ENCODE measurements at regions not wholly inside any gene's neighbourhood (a gene's known extent, or its start where the extent isn't known, plus 50 kb on each side); places are given as distances from the start of the nearest gene placed in this dataset.

- no peaks in the 10 kb centered on the region for H3K9me3 ChIP-seq
- no peaks in the 10 kb centered on the region for H3K4me1 ChIP-seq (ENCODE audit: control insufficient read depth in 1 of 2, low read depth in 2 of 2)
- H3K4me3 ChIP-seq: no peak overlapping the region
- DNase-seq (ENCODE audit: low spot score) (no peak), ATAC-seq (ENCODE audit: insufficient number of reproducible peaks, low FRiP score, low read depth) (no peak)
- H3K27ac ChIP-seq: no peak overlapping the region
- TF ChIP-seq CTCF (IDR thresholded peaks at IDR 0.05): no peak
- no peaks in the 10 kb centered on the region for H3K27me3 ChIP-seq (replicated peaks; ENCODE audit: insufficient read depth)
- no peaks in the 10 kb centered on the region for H3K36me3 ChIP-seq
These were observed 1314.3 kb upstream of the CELF4 start for GRCh38 chr18:38879871-38880270.

- Histone ChIP-seq H3K36me3 (no peaks in the 10 kb centered on the region), H3K4me1 (ENCODE audit: control insufficient read depth in 1 of 2, low read depth in 2 of 2) (no peaks in the 10 kb centered on the region), H3K27ac (no peak overlapping the region), H3K9me3 (no peaks in the 10 kb centered on the region), H3K27me3 (replicated peaks; ENCODE audit: insufficient read depth) (no peaks in the 10 kb centered on the region), H3K4me3 (no peak overlapping the region)
- ATAC-seq (ENCODE audit: insufficient number of reproducible peaks, low FRiP score, low read depth): no peak
- TF ChIP-seq CTCF (IDR thresholded peaks at IDR 0.05): no peak
- no peak for DNase-seq (ENCODE audit: low spot score)
These were observed 1306.7 kb upstream of the CELF4 start for GRCh38 chr18:38872342-38872741.

GRCh38 chr18:38868757-38869156 lies 1303.2 kb upstream of the CELF4 start:
- no peaks in the 10 kb centered on the region for H3K36me3 ChIP-seq
- ATAC-seq (ENCODE audit: insufficient number of reproducible peaks, low FRiP score, low read depth) (no peak), DNase-seq (ENCODE audit: low spot score) (no peak)
- H3K27ac ChIP-seq: no peak overlapping the region
- H3K9me3 ChIP-seq: no peaks in the 10 kb centered on the region
- no peak overlapping the region for H3K4me3 ChIP-seq
- no peaks in the 10 kb centered on the region for H3K27me3 ChIP-seq (replicated peaks; ENCODE audit: insufficient read depth)
- H3K4me1 ChIP-seq (ENCODE audit: control insufficient read depth in 1 of 2, low read depth in 2 of 2): no peaks in the 10 kb centered on the region
- TF ChIP-seq CTCF (IDR thresholded peaks at IDR 0.05): no peak

- Histone ChIP-seq H3K27ac (no peak overlapping the region), H3K9me3 (no peaks in the 10 kb centered on the region), H3K27me3 (replicated peaks; ENCODE audit: insufficient read depth) (no peaks in the 10 kb centered on the region), H3K4me1 (ENCODE audit: control insufficient read depth in 1 of 2, low read depth in 2 of 2) (no peaks in the 10 kb centered on the region), H3K36me3 (no peaks in the 10 kb centered on the region), H3K4me3 (no peak overlapping the region)
- no peak for DNase-seq (ENCODE audit: low spot score)
- TF ChIP-seq CTCF (IDR thresholded peaks at IDR 0.05): no peak
- ATAC-seq (ENCODE audit: insufficient number of reproducible peaks, low FRiP score, low read depth): no peak
These were observed 1302.1 kb upstream of the CELF4 start for GRCh38 chr18:38867680-38868079.

GRCh38 chr18:38851526-38851925 lies 1285.9 kb upstream of the CELF4 start:
- H3K4me3 ChIP-seq: no peak overlapping the region
- no peak for TF ChIP-seq CTCF (IDR thresholded peaks at IDR 0.05)
- ATAC-seq (ENCODE audit: insufficient number of reproducible peaks, low FRiP score, low read depth) (no peak), DNase-seq (ENCODE audit: low spot score) (no peak)
- H3K4me1 ChIP-seq (ENCODE audit: control insufficient read depth in 1 of 2, low read depth in 2 of 2): no peaks in the 10 kb centered on the region
- H3K27me3 ChIP-seq (replicated peaks; ENCODE audit: insufficient read depth): no peaks in the 10 kb centered on the region
- H3K9me3 ChIP-seq: no peaks in the 10 kb centered on the region
- no peak overlapping the region for H3K27ac ChIP-seq
- no peaks in the 10 kb centered on the region for H3K36me3 ChIP-seq
